ENCODE measurements at regions not wholly inside any gene's neighbourhood (a gene's known extent, or its start where the extent isn't known, plus 50 kb on each side); places are given as distances from the start of the nearest gene placed in this dataset.

DNA sequence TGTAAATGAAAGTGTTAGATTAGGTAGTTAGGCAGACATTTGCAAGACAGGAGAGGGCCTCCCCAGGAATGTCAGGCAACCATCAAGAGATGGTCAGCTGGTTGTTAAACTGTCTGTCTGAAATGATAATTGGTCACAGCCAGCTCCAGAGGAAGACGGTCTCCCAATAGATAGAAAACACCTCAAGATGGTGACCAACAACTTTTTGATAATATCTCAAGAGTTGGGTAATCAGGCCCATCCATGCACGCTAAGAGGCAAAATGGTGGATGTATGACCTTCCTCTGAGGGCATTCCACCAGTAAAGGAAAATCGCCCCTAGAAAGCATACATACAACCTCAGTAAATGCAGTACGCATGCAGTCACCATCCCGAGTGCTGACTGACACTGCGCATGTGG lies 118.2 kb downstream of the MAP3K21 start:
- H3K4me3 ChIP-seq (ENCODE audit: low read depth, low read length), result no peak overlapping the region
- TF ChIP-seq, protein P1, sequence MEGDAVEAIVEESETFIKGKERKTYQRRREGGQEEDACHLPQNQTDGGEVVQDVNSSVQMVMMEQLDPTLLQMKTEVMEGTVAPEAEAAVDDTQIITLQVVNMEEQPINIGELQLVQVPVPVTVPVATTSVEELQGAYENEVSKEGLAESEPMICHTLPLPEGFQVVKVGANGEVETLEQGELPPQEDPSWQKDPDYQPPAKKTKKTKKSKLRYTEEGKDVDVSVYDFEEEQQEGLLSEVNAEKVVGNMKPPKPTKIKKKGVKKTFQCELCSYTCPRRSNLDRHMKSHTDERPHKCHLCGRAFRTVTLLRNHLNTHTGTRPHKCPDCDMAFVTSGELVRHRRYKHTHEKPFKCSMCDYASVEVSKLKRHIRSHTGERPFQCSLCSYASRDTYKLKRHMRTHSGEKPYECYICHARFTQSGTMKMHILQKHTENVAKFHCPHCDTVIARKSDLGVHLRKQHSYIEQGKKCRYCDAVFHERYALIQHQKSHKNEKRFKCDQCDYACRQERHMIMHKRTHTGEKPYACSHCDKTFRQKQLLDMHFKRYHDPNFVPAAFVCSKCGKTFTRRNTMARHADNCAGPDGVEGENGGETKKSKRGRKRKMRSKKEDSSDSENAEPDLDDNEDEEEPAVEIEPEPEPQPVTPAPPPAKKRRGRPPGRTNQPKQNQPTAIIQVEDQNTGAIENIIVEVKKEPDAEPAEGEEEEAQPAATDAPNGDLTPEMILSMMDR (IDR thresholded peaks at IDR 0.05; ENCODE audit: borderline replicate concordance, insufficient read depth, low read depth, low read length), result no peak

DNA sequence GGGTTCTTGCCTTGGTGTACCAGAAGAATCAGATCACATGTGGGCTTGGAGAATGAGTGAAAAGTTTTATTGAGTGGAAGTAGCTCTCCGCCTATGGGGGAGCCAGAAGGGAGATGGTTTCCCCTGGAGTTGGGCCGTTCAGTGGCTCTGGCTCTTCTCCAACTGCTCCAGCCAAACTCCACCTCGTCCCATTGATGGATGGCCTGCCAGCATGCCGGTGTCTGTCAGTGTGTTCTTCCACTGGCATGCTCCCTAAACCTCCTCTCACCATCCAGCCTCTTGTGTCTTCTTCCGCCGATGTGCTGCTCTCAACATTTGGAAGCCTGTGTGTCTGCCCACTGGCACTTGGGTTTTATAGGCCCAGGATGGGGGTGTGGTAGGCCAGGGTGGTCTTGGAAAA lies 119.4 kb downstream of the MAP3K21 start:
- TF ChIP-seq, protein P1 (IDR thresholded peaks at IDR 0.05; ENCODE audit: borderline replicate concordance, insufficient read depth, low read depth, low read length), result no peak
- H3K4me3 ChIP-seq (ENCODE audit: low read depth, low read length), result no peak overlapping the region

DNA sequence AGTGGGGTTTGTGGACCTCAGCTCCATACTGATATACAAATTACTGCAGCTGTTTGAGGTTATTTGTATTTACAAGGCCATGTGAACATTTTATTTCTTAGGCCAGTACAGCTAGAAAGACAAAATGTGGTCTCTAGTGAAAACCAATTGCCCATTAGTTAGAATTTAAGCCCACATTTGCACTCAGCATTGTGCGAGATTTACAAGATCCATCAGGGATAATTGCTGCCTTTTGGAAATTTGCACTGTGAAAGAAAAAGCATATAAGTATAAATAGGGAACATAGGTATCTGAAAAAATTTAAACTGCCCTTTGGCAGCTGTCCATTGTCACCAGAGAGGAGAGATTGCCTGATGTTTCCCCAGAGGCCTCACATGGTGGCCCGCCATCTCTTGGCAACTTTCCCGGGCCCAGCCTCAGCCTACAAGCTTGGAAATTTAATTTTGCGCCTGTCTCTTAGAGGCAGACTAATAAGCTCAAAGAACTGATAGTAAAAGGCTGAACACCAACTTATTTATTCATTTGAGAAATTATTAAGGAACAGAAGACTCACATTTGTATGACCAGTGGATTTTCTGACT lies 120.7 kb downstream of the MAP3K21 start:
- no peak overlapping the region for H3K4me3 ChIP-seq (ENCODE audit: low read depth, low read length)
- TF ChIP-seq, protein P1 (IDR thresholded peaks at IDR 0.05; ENCODE audit: borderline replicate concordance, insufficient read depth, low read depth, low read length), result no peak

DNA sequence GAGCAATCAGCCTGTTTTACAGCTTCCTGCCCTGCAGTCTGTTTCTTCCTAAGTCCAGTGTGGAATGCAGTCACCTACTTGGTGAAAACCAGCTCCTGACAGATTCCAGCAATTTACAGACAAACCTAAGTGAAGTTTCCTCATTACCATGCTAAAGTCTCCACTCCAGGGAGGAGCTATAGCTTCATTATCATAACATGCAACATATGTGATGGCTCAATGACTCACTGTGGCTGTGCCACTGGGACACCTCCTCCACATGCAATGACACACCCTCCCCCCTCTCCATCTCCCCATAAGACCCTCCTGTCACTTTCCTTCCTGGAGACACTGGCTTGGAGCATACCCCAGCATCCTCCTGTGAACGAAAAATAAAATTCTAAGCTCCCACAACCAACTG lies 125.2 kb downstream of the MAP3K21 start:
- TF ChIP-seq, protein P1 (IDR thresholded peaks at IDR 0.05; ENCODE audit: borderline replicate concordance, insufficient read depth, low read depth, low read length), result no peak
- no peak overlapping the region for H3K4me3 ChIP-seq (ENCODE audit: low read depth, low read length)

DNA sequence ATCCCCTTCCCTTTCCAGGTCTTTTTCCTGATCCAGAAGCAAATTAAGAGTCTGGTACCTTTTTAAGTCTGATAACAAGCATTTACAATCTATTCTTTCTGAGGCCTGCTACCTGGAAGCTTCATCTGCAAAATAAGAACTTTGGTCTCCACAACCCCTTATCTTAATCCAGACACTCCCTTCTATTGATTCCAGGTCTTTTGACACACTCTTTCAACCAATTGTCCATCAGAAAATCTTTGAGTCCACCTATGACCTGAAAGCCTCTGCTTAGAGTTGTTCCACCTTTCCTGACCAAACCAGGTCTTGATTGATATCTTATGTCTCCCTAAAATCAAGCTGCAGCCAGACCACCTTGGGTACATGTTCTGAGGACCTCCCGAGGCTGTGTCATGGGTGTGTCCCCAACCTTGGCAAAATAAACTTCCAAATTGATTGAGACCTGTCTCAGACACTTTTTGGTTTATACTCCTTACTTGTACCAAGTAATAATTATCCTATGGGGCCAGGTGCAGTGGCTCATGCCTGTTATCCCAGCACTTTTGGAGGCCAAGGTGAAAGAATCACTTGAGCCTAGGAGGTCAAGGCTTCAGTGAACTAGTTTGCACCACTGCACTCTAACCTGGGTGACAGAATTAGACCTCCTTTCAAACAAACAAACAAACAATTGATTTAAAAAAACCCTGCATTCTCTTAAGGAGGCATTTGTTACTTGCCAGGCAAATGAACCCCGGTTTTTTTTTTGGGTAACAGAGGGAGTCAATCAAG lies 126.1 kb downstream of the MAP3K21 start:
- H3K4me3 ChIP-seq (ENCODE audit: low read depth, low read length), result no peak overlapping the region
- TF ChIP-seq, protein P1 (IDR thresholded peaks at IDR 0.05; ENCODE audit: borderline replicate concordance, insufficient read depth, low read depth, low read length), result no peak

DNA sequence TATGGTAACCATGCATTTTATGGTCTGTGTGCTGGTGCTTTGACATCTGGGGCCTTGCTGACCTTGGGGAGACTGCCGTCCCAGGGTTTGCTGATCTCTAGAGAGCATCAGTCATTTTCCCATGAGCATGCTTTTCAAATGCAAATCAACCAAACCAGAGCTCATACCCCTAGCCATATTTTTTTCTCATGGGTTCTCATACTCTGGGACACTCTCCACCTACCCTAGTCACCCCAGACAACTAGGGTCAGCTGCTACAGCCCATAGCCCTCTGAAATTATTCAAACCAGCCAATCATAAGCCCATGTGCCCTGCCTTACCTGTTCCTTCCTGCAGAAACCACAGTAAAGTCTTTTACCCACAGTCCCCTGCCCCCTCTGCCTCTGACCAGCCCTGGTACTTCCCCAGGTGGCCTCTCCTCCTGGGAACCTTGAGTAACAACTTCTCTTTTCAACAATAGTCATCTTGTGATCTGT lies 132.0 kb downstream of the MAP3K21 start:
- TF ChIP-seq, protein P1 (IDR thresholded peaks at IDR 0.05; ENCODE audit: borderline replicate concordance, insufficient read depth, low read depth, low read length), result no peak
- no peak overlapping the region for H3K4me3 ChIP-seq (ENCODE audit: low read depth, low read length)

DNA sequence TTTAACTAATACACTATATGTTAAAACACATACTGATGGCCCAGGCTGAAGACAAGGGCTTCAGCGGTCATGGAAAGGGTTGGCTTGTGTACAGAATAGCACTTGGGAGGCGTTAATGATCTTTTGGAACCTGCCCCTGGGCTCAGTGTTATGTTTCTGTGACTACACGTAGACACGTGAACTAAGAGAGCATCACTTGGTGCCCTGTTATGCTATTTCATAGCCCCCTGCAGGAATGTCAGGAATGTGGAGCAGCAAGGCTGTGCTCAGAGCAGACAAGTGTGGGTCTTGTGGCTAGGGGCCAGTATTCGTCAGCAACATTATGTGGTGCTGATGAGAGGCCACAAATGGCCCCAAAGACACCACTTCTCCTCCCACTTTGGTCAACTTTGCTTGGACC lies 132.4 kb downstream of the MAP3K21 start:
- H3K4me3 ChIP-seq (ENCODE audit: low read depth, low read length), result no peak overlapping the region
- TF ChIP-seq, protein P1 (IDR thresholded peaks at IDR 0.05; ENCODE audit: borderline replicate concordance, insufficient read depth, low read depth, low read length), result no peak
